Transverse colon (tissue), 3 donors: ENCODE measurements at regions not wholly inside any gene's neighbourhood (a gene's known extent, or its start where the extent isn't known, plus 50 kb on each side); places are given as distances from the start of the nearest gene placed in this dataset.
"Not testable (repeated sequence)": the region's sequence is repeated elsewhere in the genome, so short reads cannot be mapped to it uniquely, and the experiment has no call there.

Source experiments
- EP300 ChIP-seq: sonication (generic); formaldehyde crosslinking; IDR thresholded peaks from one replicate; pipeline ENCODE4 v1.6.1; 2017; ENCODE audit warnings: antibody characterized with exemption, low read depth
- POLR2A ChIP-seq: fragments of 450-650 bp; IDR thresholded peaks from one replicate; pipeline ENCODE4 v1.6.1; 2016; ENCODE audit warnings: antibody characterized with exemption, mild to moderate bottlenecking, moderate library complexity
- TF ChIP-seq, protein P1 (sequence below), 5 experiments: fragments of 200-600 bp in 3 of 5; fragments of 450-650 bp in 2 of 5; sonication (generic) in 3 of 5; IDR thresholded peaks; 1 replicate in 2 of 5; 2 replicates in 3 of 5; pipeline ENCODE4 v1.5.1; 2016 to 2017; ENCODE audit warnings: antibody characterized with exemption in 5 of 5, inconsistent platforms in 3 of 5, mild to moderate bottlenecking in 2 of 5, moderate library complexity in 1 of 5

DNA sequence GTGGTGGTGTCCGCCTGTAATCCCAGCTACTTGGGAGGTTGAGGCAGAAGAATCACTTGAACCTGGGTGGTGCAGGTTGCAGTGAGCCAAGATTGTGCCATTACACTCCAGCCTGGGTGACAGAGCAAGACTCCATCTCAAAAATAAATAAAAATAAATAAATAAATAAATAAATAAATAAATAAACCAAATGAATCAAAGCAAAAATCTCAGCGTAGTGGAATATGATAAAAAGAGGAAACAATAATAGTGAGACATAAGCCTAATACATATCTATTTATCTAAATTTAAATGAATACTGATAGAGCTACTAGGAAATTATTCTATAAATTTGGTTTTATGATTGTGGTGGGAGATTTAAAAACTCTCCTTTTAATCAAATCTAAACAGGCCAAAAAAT lies 124.2 kb downstream of the B3GNT2 start:
- TF ChIP-seq, protein P1, sequence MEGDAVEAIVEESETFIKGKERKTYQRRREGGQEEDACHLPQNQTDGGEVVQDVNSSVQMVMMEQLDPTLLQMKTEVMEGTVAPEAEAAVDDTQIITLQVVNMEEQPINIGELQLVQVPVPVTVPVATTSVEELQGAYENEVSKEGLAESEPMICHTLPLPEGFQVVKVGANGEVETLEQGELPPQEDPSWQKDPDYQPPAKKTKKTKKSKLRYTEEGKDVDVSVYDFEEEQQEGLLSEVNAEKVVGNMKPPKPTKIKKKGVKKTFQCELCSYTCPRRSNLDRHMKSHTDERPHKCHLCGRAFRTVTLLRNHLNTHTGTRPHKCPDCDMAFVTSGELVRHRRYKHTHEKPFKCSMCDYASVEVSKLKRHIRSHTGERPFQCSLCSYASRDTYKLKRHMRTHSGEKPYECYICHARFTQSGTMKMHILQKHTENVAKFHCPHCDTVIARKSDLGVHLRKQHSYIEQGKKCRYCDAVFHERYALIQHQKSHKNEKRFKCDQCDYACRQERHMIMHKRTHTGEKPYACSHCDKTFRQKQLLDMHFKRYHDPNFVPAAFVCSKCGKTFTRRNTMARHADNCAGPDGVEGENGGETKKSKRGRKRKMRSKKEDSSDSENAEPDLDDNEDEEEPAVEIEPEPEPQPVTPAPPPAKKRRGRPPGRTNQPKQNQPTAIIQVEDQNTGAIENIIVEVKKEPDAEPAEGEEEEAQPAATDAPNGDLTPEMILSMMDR (IDR thresholded peaks at IDR 0.05), result not testable (repeated sequence)
- not testable (repeated sequence) for TF ChIP-seq EP300, POLR2A
